Nephron progenitor cell (in vitro differentiated cells): ENCODE measurements at regions not wholly inside any gene's neighbourhood (a gene's known extent, or its start where the extent isn't known, plus 50 kb on each side); places are given as distances from the start of the nearest gene placed in this dataset.

ENCODE experiments used
- DNase-seq: peaks from one replicate; pipeline ENCODE4 v3.0.0; 2021
- H3K27ac Mint-ChIP-seq: 2 replicates; pipeline ENCODE4 v1.8.0; 2021; ENCODE audit warnings: mild to moderate bottlenecking, moderate library complexity, mixed read lengths
- H3K27me3 Mint-ChIP-seq: 2 replicates; pipeline ENCODE4 v1.8.0; 2021; ENCODE audit warnings: mild to moderate bottlenecking, low read depth, mixed read lengths; ENCODE audit not compliant: poor library complexity
- H3K36me3 Mint-ChIP-seq: 2 replicates; pipeline ENCODE4 v1.8.0; 2021; ENCODE audit warnings: low read depth, mixed read lengths
- H3K4me1 Mint-ChIP-seq: 2 replicates; pipeline ENCODE4 v1.8.0; 2021; ENCODE audit warnings: mixed read lengths
- H3K4me3 Mint-ChIP-seq: 2 replicates; pipeline ENCODE4 v1.8.0; 2021; ENCODE audit warnings: mild to moderate bottlenecking, moderate library complexity, mixed read lengths
- H3K9me3 Mint-ChIP-seq: 2 replicates; pipeline ENCODE4 v1.8.0; 2021; ENCODE audit warnings: mild to moderate bottlenecking, moderate library complexity, mixed read lengths
- CTCF ChIP-seq: fragments of 200-600 bp; sonication (generic); IDR thresholded peaks from 2 replicates; pipeline ENCODE4 v1.5.0; 2021; ENCODE audit warnings: antibody characterized with exemption

DNA sequence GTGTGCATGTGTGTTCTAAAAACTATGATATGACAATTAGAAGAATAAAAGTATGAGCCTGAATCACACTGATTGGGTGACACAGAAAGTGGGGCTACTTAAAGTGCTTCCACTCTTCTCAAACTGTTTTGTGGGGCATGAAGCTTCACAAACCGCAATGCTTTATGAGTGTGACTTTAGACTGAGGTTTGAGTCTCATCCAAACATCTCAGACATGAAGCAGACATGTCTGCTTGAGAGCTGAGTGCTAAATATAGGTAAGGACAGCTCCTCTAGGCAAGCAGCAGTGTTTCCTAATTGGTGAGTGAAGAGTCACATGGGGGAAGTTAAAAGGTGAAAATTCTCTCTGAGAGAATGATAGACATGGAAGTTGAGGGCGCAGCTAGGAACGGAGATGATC is 726.9 kb upstream of the CITED2 start:
- no peak for DNase-seq
- peaks cover 11% of the 10 kb centered on the region for H3K4me1 Mint-ChIP-seq
- no peak overlapping the region for H3K27ac Mint-ChIP-seq
- H3K36me3 Mint-ChIP-seq: no peaks in the 10 kb centered on the region
- no peaks in the 10 kb centered on the region for H3K9me3 Mint-ChIP-seq
- H3K27me3 Mint-ChIP-seq: no peaks in the 10 kb centered on the region
- no peak for TF ChIP-seq CTCF
- H3K4me3 Mint-ChIP-seq: no peak overlapping the region

- TF ChIP-seq CTCF: no peak
- Mint-ChIP-seq H3K4me3 (no peak overlapping the region), H3K27me3 (no peaks in the 10 kb centered on the region), H3K36me3 (no peaks in the 10 kb centered on the region), H3K27ac (peak overlapping the region; percentile 52), H3K4me1 (peaks cover 14% of the 10 kb centered on the region), H3K9me3 (no peaks in the 10 kb centered on the region)
- DNase-seq: no peak
Measured at GRCh38 chr6:140095532-140095931, 721.1 kb upstream of the CITED2 start.

DNA sequence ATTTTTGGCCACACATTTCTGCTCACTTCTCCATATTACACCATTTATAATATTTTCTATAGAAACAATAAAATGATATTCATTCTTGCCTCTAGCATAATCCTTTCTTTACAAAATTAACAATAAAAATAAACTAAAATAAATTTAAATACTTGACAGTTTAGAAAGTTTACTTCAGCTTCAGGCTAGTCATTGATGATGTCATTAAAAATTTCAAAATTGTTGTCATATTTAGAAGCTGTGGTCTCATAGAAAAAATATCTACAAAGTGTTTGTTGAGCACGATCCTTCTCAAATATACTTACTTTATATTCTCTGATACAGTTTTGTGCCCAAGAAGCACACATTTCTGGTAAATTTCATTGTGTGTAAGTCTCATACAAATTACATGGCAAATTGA is 717.4 kb upstream of the CITED2 start:
- H3K4me3 Mint-ChIP-seq: no peak overlapping the region
- no peak for DNase-seq
- no peaks in the 10 kb centered on the region for H3K9me3 Mint-ChIP-seq
- H3K4me1 Mint-ChIP-seq: peaks cover 24% of the 10 kb centered on the region
- no peaks in the 10 kb centered on the region for H3K27me3 Mint-ChIP-seq
- H3K27ac Mint-ChIP-seq: no peak overlapping the region
- no peaks in the 10 kb centered on the region for H3K36me3 Mint-ChIP-seq
- no peak for TF ChIP-seq CTCF

DNA sequence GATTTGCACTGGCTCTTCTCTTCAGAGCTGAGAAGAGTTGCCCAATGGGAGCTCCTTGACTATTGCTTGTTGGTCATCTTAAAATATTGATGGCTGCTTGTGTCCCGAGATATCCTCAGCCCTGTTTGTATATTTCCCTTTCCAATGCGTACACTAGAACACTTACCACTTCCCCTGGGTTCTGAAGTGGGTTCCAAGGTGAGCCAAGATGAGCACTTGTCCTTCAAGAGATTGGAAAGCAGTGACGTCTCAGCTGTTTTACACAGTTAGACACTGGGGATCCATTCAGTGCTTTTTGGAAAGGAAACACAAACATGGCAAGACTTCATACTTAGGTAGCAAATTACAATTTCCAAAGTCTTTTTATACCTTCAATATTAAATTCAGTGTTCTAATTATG is 716.4 kb upstream of the CITED2 start:
- Mint-ChIP-seq H3K27me3 (no peaks in the 10 kb centered on the region), H3K4me3 (no peak overlapping the region), H3K9me3 (no peaks in the 10 kb centered on the region), H3K36me3 (no peaks in the 10 kb centered on the region), H3K27ac (no peak overlapping the region), H3K4me1 (peaks cover 33% of the 10 kb centered on the region)
- no peak for DNase-seq
- TF ChIP-seq CTCF: no peak

DNA sequence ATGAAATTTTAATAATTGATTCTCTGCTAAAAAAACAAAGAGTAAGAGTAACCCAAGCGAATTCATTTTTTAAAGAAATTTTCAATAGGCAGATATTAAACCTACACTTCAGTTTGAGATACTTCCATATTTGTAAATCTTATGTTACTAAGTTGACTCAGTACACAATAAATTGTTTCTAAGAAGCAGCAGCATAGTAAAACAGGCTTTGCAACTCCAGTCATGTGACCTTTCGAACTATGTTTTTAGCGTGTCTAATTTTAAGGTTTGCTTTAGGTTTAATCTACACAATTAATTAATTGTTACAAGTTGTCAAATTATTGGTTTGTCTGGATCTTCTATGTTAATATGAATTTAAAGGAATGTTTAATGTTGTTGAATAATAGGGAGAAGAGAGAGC is 708.9 kb upstream of the CITED2 start:
- Mint-ChIP-seq H3K36me3 (no peaks in the 10 kb centered on the region), H3K4me3 (no peak overlapping the region), H3K4me1 (peaks cover 61% of the 10 kb centered on the region), H3K27me3 (no peaks in the 10 kb centered on the region), H3K9me3 (no peaks in the 10 kb centered on the region), H3K27ac (no peak overlapping the region)
- no peak for TF ChIP-seq CTCF
- DNase-seq: no peak

- Mint-ChIP-seq H3K4me1 (peaks cover 66% of the 10 kb centered on the region), H3K4me3 (no peak overlapping the region), H3K27ac (no peak overlapping the region), H3K27me3 (no peaks in the 10 kb centered on the region), H3K9me3 (no peaks in the 10 kb centered on the region), H3K36me3 (no peaks in the 10 kb centered on the region)
- DNase-seq: no peak
- TF ChIP-seq CTCF: no peak
Measured at GRCh38 chr6:140082867-140083297, 708.4 kb upstream of the CITED2 start.
